Mesendoderm (in vitro differentiated cells): ENCODE measurements at regions not wholly inside any gene's neighbourhood (a gene's known extent, or its start where the extent isn't known, plus 50 kb on each side); places are given as distances from the start of the nearest gene placed in this dataset.

ENCODE experiments used
- DNase-seq: peaks from one replicate; pipeline ENCODE4 v3.0.0; 2013
- H2AK5ac ChIP-seq: 2 replicates; pipeline ENCODE4 v1.6.1; 2013; ENCODE audit warnings: low read length, inconsistent platforms
- H2BK120ac ChIP-seq: 2 replicates; pipeline ENCODE4 v1.6.1; 2013; ENCODE audit warnings: low read depth, mild to moderate bottlenecking, low read length, moderate library complexity, mixed read lengths
- H2BK15ac ChIP-seq: replicated peaks from 2 replicates; pipeline ENCODE4 v1.6.1; 2013; ENCODE audit warnings: low read depth, mild to moderate bottlenecking, moderate library complexity
- H2BK5ac ChIP-seq: 2 replicates; pipeline ENCODE4 v1.6.1; 2013; ENCODE audit warnings: low read length, inconsistent platforms
- H3K18ac ChIP-seq: 2 replicates; pipeline ENCODE4 v1.6.1; 2013; ENCODE audit warnings: mild to moderate bottlenecking, low read length, mixed read lengths
- H3K23ac ChIP-seq: one replicate; pipeline ENCODE4 v1.6.1; 2013; ENCODE audit warnings: low read length
- H3K27ac ChIP-seq: 2 replicates; pipeline ENCODE4 v1.5.1; 2013; ENCODE audit warnings: low read depth, mild to moderate bottlenecking, inconsistent platforms, low read length, moderate library complexity
- H3K27me3 ChIP-seq: 2 replicates; pipeline ENCODE4 v1.6.1; 2013; ENCODE audit warnings: low read length, control low read depth, mild to moderate bottlenecking, inconsistent platforms; ENCODE audit not compliant: insufficient read depth, poor library complexity
- H3K36me3 ChIP-seq: 2 replicates; pipeline ENCODE4 v1.6.1; 2013; ENCODE audit warnings: low read length, inconsistent platforms; ENCODE audit not compliant: control insufficient read depth, insufficient read depth
- H3K4ac ChIP-seq: one replicate; pipeline ENCODE4 v1.6.1; 2013; ENCODE audit warnings: low read depth, mild to moderate bottlenecking, low read length, moderate library complexity
- H3K4me1 ChIP-seq: 2 replicates; pipeline ENCODE4 v1.6.1; 2013; ENCODE audit warnings: low read depth, low read length, inconsistent platforms; ENCODE audit not compliant: control insufficient read depth
- H3K4me2 ChIP-seq: 2 replicates; pipeline ENCODE4 v1.6.1; 2013; ENCODE audit warnings: low read length
- H3K4me3 ChIP-seq: 2 replicates; pipeline ENCODE4 v1.5.1; 2013; ENCODE audit warnings: mild to moderate bottlenecking, low read length
- H3K56ac ChIP-seq: one replicate; pipeline ENCODE4 v1.6.1; 2013; ENCODE audit warnings: low read length
- H3K79me1 ChIP-seq: 2 replicates; pipeline ENCODE4 v1.6.1; 2013; ENCODE audit warnings: low read length, inconsistent platforms
- H3K79me2 ChIP-seq: 2 replicates; pipeline ENCODE4 v1.6.1; 2013; ENCODE audit warnings: mild to moderate bottlenecking, low read length; ENCODE audit not compliant: control insufficient read depth, insufficient read depth
- H3K9ac ChIP-seq: 2 replicates; pipeline ENCODE4 v1.6.1; 2013; ENCODE audit warnings: low read length, inconsistent platforms
- H4K5ac ChIP-seq: one replicate; pipeline ENCODE4 v1.6.1; 2013; ENCODE audit warnings: low read length
- H4K8ac ChIP-seq: one replicate; pipeline ENCODE4 v1.6.1; 2013; ENCODE audit warnings: low read depth, mild to moderate bottlenecking, control low read depth, low read length, moderate library complexity
- WGBS: extraction: QIAGEN DNeasy Blood & Tissue Kit; methylation state at CpG from one replicate; pipeline ENCODE4 v1.1.7; 2013; ENCODE audit warnings: low lambda C conversion rate, missing lambda C conversion rate; ENCODE audit not compliant: insufficient coverage; ENCODE audit errors: extremely low coverage; 5-methylcytosine and 5-hydroxymethylcytosine counted together

- Histone ChIP-seq H3K79me1 (no peaks in the 10 kb centered on the region), H3K36me3 (no peaks in the 10 kb centered on the region), H3K79me2 (no peaks in the 10 kb centered on the region), H3K56ac (no peak overlapping the region), H3K9ac (no peak overlapping the region), H2BK120ac (no peak overlapping the region), H3K4ac (no peak overlapping the region), H2BK5ac (no peak overlapping the region), H3K27me3 (no peaks in the 10 kb centered on the region), H2AK5ac (no peak overlapping the region), H3K23ac (no peak overlapping the region), H3K4me3 (no peak overlapping the region), H3K4me2 (no peak overlapping the region), H3K27ac (no peak overlapping the region), H2BK15ac (no peak overlapping the region), H4K8ac (no peak overlapping the region), H3K4me1 (no peaks in the 10 kb centered on the region), H3K18ac (no peak overlapping the region), H4K5ac (no peak overlapping the region)
- peak; percentile 23 for DNase-seq
Measured at GRCh38 chr18:55073834-55074233, 114.6 kb upstream of the CCDC68 start.

- DNase-seq = no peak
- no peak overlapping the region for H3K27ac ChIP-seq
- no peak overlapping the region for H2BK15ac ChIP-seq
- no peak overlapping the region for H3K18ac ChIP-seq
- no peaks in the 10 kb centered on the region for H3K4me1 ChIP-seq
- no peaks in the 10 kb centered on the region for H3K79me1 ChIP-seq
- no peaks in the 10 kb centered on the region for H3K27me3 ChIP-seq
- no peak overlapping the region for H2BK5ac ChIP-seq
- H3K56ac ChIP-seq = no peak overlapping the region
- H3K9ac ChIP-seq = no peak overlapping the region
- WGBS = no CpG with 5 or more reads among the region's 4 CpGs
- H3K4me2 ChIP-seq = no peak overlapping the region
- H3K23ac ChIP-seq = no peak overlapping the region
- H3K4ac ChIP-seq = no peak overlapping the region
- no peak overlapping the region for H2BK120ac ChIP-seq
- H3K79me2 ChIP-seq = no peaks in the 10 kb centered on the region
- no peak overlapping the region for H4K5ac ChIP-seq
- no peaks in the 10 kb centered on the region for H3K36me3 ChIP-seq
- H3K4me3 ChIP-seq = no peak overlapping the region
- no peak overlapping the region for H4K8ac ChIP-seq
- H2AK5ac ChIP-seq = no peak overlapping the region
Measured at GRCh38 chr18:55073116-55073515, 113.9 kb upstream of the CCDC68 start.

GRCh38 chr18:55072698-55073097 is 113.4 kb upstream of the CCDC68 start:
- Histone ChIP-seq H3K4me2 (no peak overlapping the region), H2BK15ac (no peak overlapping the region), H2BK5ac (no peak overlapping the region), H3K27me3 (no peaks in the 10 kb centered on the region), H3K4ac (no peak overlapping the region), H3K79me1 (no peaks in the 10 kb centered on the region), H3K23ac (no peak overlapping the region), H4K5ac (no peak overlapping the region), H3K27ac (no peak overlapping the region), H3K9ac (no peak overlapping the region), H2BK120ac (no peak overlapping the region), H3K36me3 (no peaks in the 10 kb centered on the region), H3K18ac (no peak overlapping the region), H2AK5ac (no peak overlapping the region), H3K4me3 (no peak overlapping the region), H3K4me1 (no peaks in the 10 kb centered on the region), H3K56ac (no peak overlapping the region), H3K79me2 (no peaks in the 10 kb centered on the region), H4K8ac (no peak overlapping the region)
- no CpG with 5 or more reads among the region's 4 CpGs for WGBS
- no peak for DNase-seq

GRCh38 chr18:55072181-55072580 is 112.9 kb upstream of the CCDC68 start:
- DNase-seq = no peak
- no peak overlapping the region for H3K9ac ChIP-seq
- no peaks in the 10 kb centered on the region for H3K4me1 ChIP-seq
- no peak overlapping the region for H4K5ac ChIP-seq
- no peak overlapping the region for H3K27ac ChIP-seq
- no peak overlapping the region for H4K8ac ChIP-seq
- no peak overlapping the region for H3K4me2 ChIP-seq
- no peak overlapping the region for H3K4me3 ChIP-seq
- no peak overlapping the region for H3K56ac ChIP-seq
- H3K36me3 ChIP-seq = no peaks in the 10 kb centered on the region
- H3K27me3 ChIP-seq = no peaks in the 10 kb centered on the region
- H3K23ac ChIP-seq = no peak overlapping the region
- H2BK15ac ChIP-seq = no peak overlapping the region
- H3K79me2 ChIP-seq = no peaks in the 10 kb centered on the region
- no peak overlapping the region for H2BK5ac ChIP-seq
- no peak overlapping the region for H3K18ac ChIP-seq
- no peak overlapping the region for H3K4ac ChIP-seq
- H2BK120ac ChIP-seq = no peak overlapping the region
- WGBS = no CpG with 5 or more reads among the region's 2 CpGs
- no peak overlapping the region for H2AK5ac ChIP-seq
- H3K79me1 ChIP-seq = no peaks in the 10 kb centered on the region

- H3K27ac ChIP-seq = no peak overlapping the region
- no peak overlapping the region for H2BK120ac ChIP-seq
- no peak overlapping the region for H2BK15ac ChIP-seq
- no peak overlapping the region for H4K8ac ChIP-seq
- no peak overlapping the region for H4K5ac ChIP-seq
- H3K4me1 ChIP-seq = no peaks in the 10 kb centered on the region
- H3K79me2 ChIP-seq = no peaks in the 10 kb centered on the region
- DNase-seq = no peak
- WGBS = no CpG with 5 or more reads among the region's 6 CpGs
- H3K4me3 ChIP-seq = no peak overlapping the region
- no peak overlapping the region for H3K9ac ChIP-seq
- no peak overlapping the region for H3K23ac ChIP-seq
- H2AK5ac ChIP-seq = no peak overlapping the region
- no peaks in the 10 kb centered on the region for H3K79me1 ChIP-seq
- H3K27me3 ChIP-seq = no peaks in the 10 kb centered on the region
- H3K18ac ChIP-seq = no peak overlapping the region
- no peak overlapping the region for H2BK5ac ChIP-seq
- H3K4ac ChIP-seq = no peak overlapping the region
- H3K56ac ChIP-seq = no peak overlapping the region
- H3K4me2 ChIP-seq = no peak overlapping the region
- no peaks in the 10 kb centered on the region for H3K36me3 ChIP-seq
Measured at GRCh38 chr18:55069497-55069896, 110.2 kb upstream of the CCDC68 start.

- H3K18ac ChIP-seq = no peak overlapping the region
- H3K23ac ChIP-seq = no peak overlapping the region
- H3K27ac ChIP-seq = no peak overlapping the region
- no peak overlapping the region for H4K5ac ChIP-seq
- no peaks in the 10 kb centered on the region for H3K4me1 ChIP-seq
- no peak overlapping the region for H2AK5ac ChIP-seq
- no peak overlapping the region for H3K4me3 ChIP-seq
- no peak overlapping the region for H2BK120ac ChIP-seq
- H2BK5ac ChIP-seq = no peak overlapping the region
- H3K4ac ChIP-seq = no peak overlapping the region
- H3K4me2 ChIP-seq = no peak overlapping the region
- no peak overlapping the region for H4K8ac ChIP-seq
- no peak for DNase-seq
- H3K36me3 ChIP-seq = no peaks in the 10 kb centered on the region
- H3K27me3 ChIP-seq = no peaks in the 10 kb centered on the region
- no peak overlapping the region for H3K56ac ChIP-seq
- H3K79me1 ChIP-seq = no peaks in the 10 kb centered on the region
- H3K9ac ChIP-seq = no peak overlapping the region
- no peak overlapping the region for H2BK15ac ChIP-seq
- no peaks in the 10 kb centered on the region for H3K79me2 ChIP-seq
- WGBS = no CpG with 5 or more reads among the region's 5 CpGs
Measured at GRCh38 chr18:55064760-55065159, 105.5 kb upstream of the CCDC68 start.
